Neural progenitor cell (in vitro differentiated cells): ENCODE measurements at regions not wholly inside any gene's neighbourhood (a gene's known extent, or its start where the extent isn't known, plus 50 kb on each side); places are given as distances from the start of the nearest gene placed in this dataset.

ENCODE experiments used
- DNase-seq: peaks from one replicate; pipeline ENCODE4 v3.0.0-alpha.2; 2016; ENCODE audit warnings: low spot score
- H2AFZ ChIP-seq: fragments of 200-600 bp; sonication (generic); replicated peaks from 2 replicates; pipeline ENCODE4 v1.6.1; 2016; ENCODE audit warnings: antibody characterized with exemption
- H3F3A ChIP-seq: fragments of 200-600 bp; sonication (generic); 2 replicates; pipeline ENCODE4 v1.6.1; 2016; ENCODE audit warnings: antibody characterized with exemption, low read depth
- H3K27ac ChIP-seq: fragments of 200-600 bp; sonication (generic); 2 replicates; pipeline ENCODE4 v1.5.1; 2016; ENCODE audit warnings: mild to moderate bottlenecking
- H3K27me3 ChIP-seq: fragments of 200-600 bp; sonication (generic); 2 replicates; pipeline ENCODE4 v1.6.1; 2016; ENCODE audit warnings: mild to moderate bottlenecking, moderate library complexity
- H3K36me3 ChIP-seq: fragments of 200-600 bp; sonication (generic); 2 replicates; pipeline ENCODE4 v1.5.1; 2016
- H3K4me1 ChIP-seq: fragments of 200-600 bp; sonication (generic); 2 replicates; pipeline ENCODE4 v1.6.1; 2016; ENCODE audit warnings: mixed run types
- H3K4me2 ChIP-seq: fragments of 200-600 bp; sonication (generic); 2 replicates; pipeline ENCODE4 v1.6.1; 2016
- H3K4me3 ChIP-seq: fragments of 200-600 bp; sonication (generic); 2 replicates; pipeline ENCODE4 v1.5.1; 2016
- H3K79me2 ChIP-seq: fragments of 200-600 bp; sonication (generic); 2 replicates; pipeline ENCODE4 v1.6.1; 2016; ENCODE audit warnings: low read depth
- H3K9ac ChIP-seq: fragments of 200-600 bp; sonication (generic); 2 replicates; pipeline ENCODE4 v1.6.1; 2016
- H3K9me3 ChIP-seq: fragments of 200-600 bp; sonication (generic); 2 replicates; pipeline ENCODE4 v1.5.1; 2016; ENCODE audit warnings: low read depth
- H4K20me1 ChIP-seq: fragments of 200-600 bp; sonication (generic); 2 replicates; pipeline ENCODE4 v1.6.1; 2016; ENCODE audit warnings: low read depth
- H3K27ac Mint-ChIP-seq: 3 replicates; pipeline ENCODE4 v1.8.0; 2021; ENCODE audit warnings: mixed read lengths
- H3K27me3 Mint-ChIP-seq: 2 replicates; pipeline ENCODE4 v1.8.0; 2022; ENCODE audit warnings: low read depth, mild to moderate bottlenecking, inconsistent platforms, moderate library complexity, mixed read lengths; ENCODE audit not compliant: insufficient read depth
- H3K36me3 Mint-ChIP-seq: 3 replicates; pipeline ENCODE4 v1.8.0; 2021; ENCODE audit warnings: mixed read lengths
- H3K4me1 Mint-ChIP-seq: 3 replicates; pipeline ENCODE4 v1.8.0; 2021; ENCODE audit warnings: mixed read lengths
- H3K4me3 Mint-ChIP-seq: 3 replicates; pipeline ENCODE4 v1.8.0; 2021; ENCODE audit warnings: mild to moderate bottlenecking, moderate library complexity, mixed read lengths
- H3K9me3 Mint-ChIP-seq: 3 replicates; pipeline ENCODE4 v1.8.0; 2020; ENCODE audit warnings: mixed read lengths
- CTCF ChIP-seq: fragments of 200-600 bp; sonication (generic); IDR thresholded peaks from 2 replicates; pipeline ENCODE4 v1.5.1; 2017; ENCODE audit warnings: antibody characterized with exemption, mild to moderate bottlenecking
- EZH2 ChIP-seq: fragments of 200-600 bp; sonication (generic); IDR thresholded peaks from 2 replicates; pipeline ENCODE4 v1.6.1; 2017; ENCODE audit warnings: antibody characterized with exemption, mild to moderate bottlenecking, moderate library complexity
- EZH2phosphoT487 ChIP-seq: fragments of 200-600 bp; sonication (generic); IDR thresholded peaks from 2 replicates; pipeline ENCODE4 v1.6.1; 2017; ENCODE audit warnings: antibody characterized with exemption

- Histone ChIP-seq H3F3A (peaks cover 8% of the 10 kb centered on the region), H3K27ac (no peak overlapping the region), H3K9ac (no peak overlapping the region), H3K36me3 (no peaks in the 10 kb centered on the region), H3K4me1 (peaks cover 11% of the 10 kb centered on the region), H3K27me3 (peaks cover 16% of the 10 kb centered on the region), H3K79me2 (no peaks in the 10 kb centered on the region), H4K20me1 (no peaks in the 10 kb centered on the region), H3K4me2 (no peak overlapping the region), H3K9me3 (no peaks in the 10 kb centered on the region), H3K4me3 (no peak overlapping the region), H2AFZ (no peak overlapping the region)
- DNase-seq, result no peak
- Mint-ChIP-seq H3K27me3 (peaks cover 3% of the 10 kb centered on the region), H3K4me1 (peaks cover 6% of the 10 kb centered on the region), H3K9me3 (no peaks in the 10 kb centered on the region), H3K27ac (no peak overlapping the region), H3K36me3 (no peaks in the 10 kb centered on the region), H3K4me3 (no peak overlapping the region)
- no peak for TF ChIP-seq EZH2
- no peak for TF ChIP-seq EZH2phosphoT487
- no peak for TF ChIP-seq CTCF
These were observed 162.7 kb upstream of the IRX2 start for GRCh38 chr5:2914022-2914661.

GRCh38 chr5:2913281-2913680, 161.8 kb upstream of the IRX2 start:
- Histone ChIP-seq H3K27ac (no peak overlapping the region), H3K36me3 (no peaks in the 10 kb centered on the region), H3K9ac (no peak overlapping the region), H3K79me2 (no peaks in the 10 kb centered on the region), H3K4me3 (no peak overlapping the region), H3K9me3 (no peaks in the 10 kb centered on the region), H4K20me1 (no peaks in the 10 kb centered on the region), H3F3A (peaks cover 8% of the 10 kb centered on the region), H2AFZ (no peak overlapping the region), H3K4me2 (no peak overlapping the region), H3K27me3 (peaks cover 16% of the 10 kb centered on the region), H3K4me1 (peaks cover 11% of the 10 kb centered on the region)
- H3K27me3 Mint-ChIP-seq, result peaks cover 3% of the 10 kb centered on the region
- no peaks in the 10 kb centered on the region for H3K9me3 Mint-ChIP-seq
- H3K4me1 Mint-ChIP-seq, result peaks cover 6% of the 10 kb centered on the region
- TF ChIP-seq EZH2phosphoT487 (no peak), CTCF (no peak), EZH2 (no peak)
- H3K27ac Mint-ChIP-seq, result peak overlapping the region; percentile 11
- H3K4me3 Mint-ChIP-seq, result no peak overlapping the region
- no peak for DNase-seq
- no peaks in the 10 kb centered on the region for H3K36me3 Mint-ChIP-seq

GRCh38 chr5:2912741-2913140, 161.3 kb upstream of the IRX2 start:
- Histone ChIP-seq H3K4me3 (no peak overlapping the region), H3K9me3 (no peaks in the 10 kb centered on the region), H3K4me2 (no peak overlapping the region), H3K27me3 (peaks cover 16% of the 10 kb centered on the region), H4K20me1 (no peaks in the 10 kb centered on the region), H3K36me3 (no peaks in the 10 kb centered on the region), H3K27ac (no peak overlapping the region), H2AFZ (no peak overlapping the region), H3K79me2 (no peaks in the 10 kb centered on the region), H3K4me1 (peaks cover 11% of the 10 kb centered on the region), H3K9ac (no peak overlapping the region), H3F3A (peaks cover 8% of the 10 kb centered on the region)
- TF ChIP-seq CTCF (no peak), EZH2 (no peak), EZH2phosphoT487 (no peak)
- no peak overlapping the region for H3K27ac Mint-ChIP-seq
- H3K36me3 Mint-ChIP-seq, result no peaks in the 10 kb centered on the region
- peaks cover 5% of the 10 kb centered on the region for H3K27me3 Mint-ChIP-seq
- peaks cover 6% of the 10 kb centered on the region for H3K4me1 Mint-ChIP-seq
- H3K4me3 Mint-ChIP-seq, result no peak overlapping the region
- DNase-seq, result no peak
- no peaks in the 10 kb centered on the region for H3K9me3 Mint-ChIP-seq
